BJ (cell line): ENCODE measurements at regions not wholly inside any gene's neighbourhood (a gene's known extent, or its start where the extent isn't known, plus 50 kb on each side); places are given as distances from the start of the nearest gene placed in this dataset.

ENCODE experiments used
- CTCF ChIA-PET: fragments of 350-600 bp; formaldehyde crosslinking; extraction: SDS; loops from one replicate; lab custom pipeline; 2021; ENCODE audit warnings: antibody characterized with exemption, inconsistent platforms; lab: Yijun Ruan, JAX
- POLR2A ChIA-PET: fragments of 300-600 bp; sonication (Branson Sonifier 250); formaldehyde crosslinking; extraction: SDS; loops from one replicate; lab custom pipeline; 2021; ENCODE audit warnings: antibody characterized with exemption; lab: Charles Lee
- DNase-seq: peaks from one replicate; pipeline ENCODE4 v3.0.0-alpha.2; 2011; ENCODE audit warnings: low read depth
- H3K27me3 ChIP-seq: 2 replicates; pipeline ENCODE4 v1.6.0; 2011; ENCODE audit warnings: low read length; ENCODE audit not compliant: control insufficient read depth, insufficient read depth
- H3K36me3 ChIP-seq: 2 replicates; pipeline ENCODE4 v1.5.1; 2011; ENCODE audit warnings: low read length; ENCODE audit not compliant: control insufficient read depth, insufficient read depth
- H3K4me3 ChIP-seq: 2 replicates; pipeline ENCODE4 v1.5.1; 2011; ENCODE audit warnings: low read depth, mild to moderate bottlenecking, control low read depth, low read length
- TF ChIP-seq, protein P1 (sequence below): IDR thresholded peaks from 2 replicates; pipeline ENCODE4 v1.5.1; 2011; ENCODE audit warnings: low read depth, mild to moderate bottlenecking, control low read depth, inconsistent platforms, low read length, moderate library complexity; ENCODE audit not compliant: insufficient read depth

DNA sequence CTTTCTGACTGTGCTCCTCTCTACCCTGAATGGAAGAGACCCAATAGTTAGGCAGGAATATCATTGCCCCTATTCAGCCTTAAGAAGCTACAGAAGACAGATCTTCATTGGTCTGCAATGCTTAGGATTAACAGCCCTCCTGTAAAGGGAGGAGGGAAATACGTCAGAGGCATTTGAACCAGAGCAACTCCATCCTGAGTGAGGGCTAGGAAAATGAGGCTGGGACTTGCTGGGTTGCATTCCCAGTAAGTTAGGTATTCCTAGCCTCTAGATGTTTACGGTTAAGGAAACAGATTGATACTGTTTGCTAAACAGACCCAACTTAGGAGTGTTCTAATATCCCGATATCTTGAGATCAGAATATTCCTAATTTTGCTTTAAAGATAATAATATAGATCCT is 63.5 kb downstream of the PCDH18 start:
- Histone ChIP-seq H3K27me3 (no peaks in the 10 kb centered on the region), H3K36me3 (no peaks in the 10 kb centered on the region), H3K4me3 (no peak overlapping the region)
- TF ChIP-seq, protein P1, sequence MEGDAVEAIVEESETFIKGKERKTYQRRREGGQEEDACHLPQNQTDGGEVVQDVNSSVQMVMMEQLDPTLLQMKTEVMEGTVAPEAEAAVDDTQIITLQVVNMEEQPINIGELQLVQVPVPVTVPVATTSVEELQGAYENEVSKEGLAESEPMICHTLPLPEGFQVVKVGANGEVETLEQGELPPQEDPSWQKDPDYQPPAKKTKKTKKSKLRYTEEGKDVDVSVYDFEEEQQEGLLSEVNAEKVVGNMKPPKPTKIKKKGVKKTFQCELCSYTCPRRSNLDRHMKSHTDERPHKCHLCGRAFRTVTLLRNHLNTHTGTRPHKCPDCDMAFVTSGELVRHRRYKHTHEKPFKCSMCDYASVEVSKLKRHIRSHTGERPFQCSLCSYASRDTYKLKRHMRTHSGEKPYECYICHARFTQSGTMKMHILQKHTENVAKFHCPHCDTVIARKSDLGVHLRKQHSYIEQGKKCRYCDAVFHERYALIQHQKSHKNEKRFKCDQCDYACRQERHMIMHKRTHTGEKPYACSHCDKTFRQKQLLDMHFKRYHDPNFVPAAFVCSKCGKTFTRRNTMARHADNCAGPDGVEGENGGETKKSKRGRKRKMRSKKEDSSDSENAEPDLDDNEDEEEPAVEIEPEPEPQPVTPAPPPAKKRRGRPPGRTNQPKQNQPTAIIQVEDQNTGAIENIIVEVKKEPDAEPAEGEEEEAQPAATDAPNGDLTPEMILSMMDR: no peak
- ChIA-PET CTCF (no interaction called here), POLR2A (no interaction called here)
- no peak for DNase-seq

DNA sequence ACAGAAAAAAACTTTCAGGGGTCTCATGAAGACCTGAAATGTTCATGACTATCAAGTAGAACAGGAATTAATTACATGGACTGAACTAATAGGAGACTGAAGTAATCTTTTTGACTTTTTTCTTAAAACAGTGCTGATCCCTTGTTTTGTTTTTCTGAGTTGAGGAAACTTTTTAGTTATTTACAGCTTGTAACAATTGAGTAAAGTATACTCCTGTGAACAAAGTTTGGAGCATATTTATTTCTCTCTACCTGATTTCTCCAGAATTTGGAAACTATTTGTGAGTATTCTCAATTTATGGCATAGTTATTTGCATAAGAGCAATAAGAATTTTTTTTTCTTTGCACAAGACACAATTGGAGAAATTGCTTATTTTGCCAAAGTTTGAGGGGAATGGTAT is 64.8 kb downstream of the PCDH18 start:
- H3K4me3 ChIP-seq: no peak overlapping the region
- POLR2A ChIA-PET: no interaction called here
- TF ChIP-seq, protein P1: no peak
- H3K27me3 ChIP-seq: no peaks in the 10 kb centered on the region
- no peaks in the 10 kb centered on the region for H3K36me3 ChIP-seq
- CTCF ChIA-PET: no interaction called here
- DNase-seq: no peak

DNA sequence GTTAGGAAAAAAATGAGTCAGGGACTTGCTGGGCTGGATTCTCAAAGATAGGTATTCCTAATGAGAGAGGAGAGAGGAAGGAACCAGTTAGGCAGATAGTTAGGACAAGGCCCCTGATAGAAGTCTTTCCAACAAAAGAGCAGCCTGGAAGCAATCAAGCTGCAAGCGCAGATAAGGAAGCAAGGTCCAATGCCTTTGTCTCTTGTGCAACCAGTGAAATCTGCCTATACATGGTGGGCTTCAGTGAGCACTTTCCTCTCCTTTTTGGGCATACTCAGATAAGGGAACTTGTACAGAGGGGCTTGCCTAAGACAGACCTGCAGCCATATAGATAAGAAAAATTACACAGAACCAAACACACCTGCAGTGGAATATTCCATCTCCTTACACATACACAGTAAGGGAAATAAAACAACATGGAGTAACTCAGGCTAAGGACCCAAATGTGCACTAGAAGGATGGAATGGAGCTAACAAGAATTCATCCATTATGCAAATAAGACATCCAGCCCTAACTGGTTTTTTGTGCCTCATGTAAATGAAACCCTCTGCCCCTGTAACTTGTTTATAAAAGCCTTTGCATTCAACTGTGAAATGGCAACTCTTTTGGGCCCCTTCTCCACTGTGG is 68.8 kb downstream of the PCDH18 start:
- TF ChIP-seq, protein P1: no peak
- Histone ChIP-seq H3K4me3 (no peak overlapping the region), H3K27me3 (no peaks in the 10 kb centered on the region), H3K36me3 (no peaks in the 10 kb centered on the region)
- DNase-seq: no peak
- CTCF ChIA-PET: no interaction called here
- POLR2A ChIA-PET: no interaction called here

DNA sequence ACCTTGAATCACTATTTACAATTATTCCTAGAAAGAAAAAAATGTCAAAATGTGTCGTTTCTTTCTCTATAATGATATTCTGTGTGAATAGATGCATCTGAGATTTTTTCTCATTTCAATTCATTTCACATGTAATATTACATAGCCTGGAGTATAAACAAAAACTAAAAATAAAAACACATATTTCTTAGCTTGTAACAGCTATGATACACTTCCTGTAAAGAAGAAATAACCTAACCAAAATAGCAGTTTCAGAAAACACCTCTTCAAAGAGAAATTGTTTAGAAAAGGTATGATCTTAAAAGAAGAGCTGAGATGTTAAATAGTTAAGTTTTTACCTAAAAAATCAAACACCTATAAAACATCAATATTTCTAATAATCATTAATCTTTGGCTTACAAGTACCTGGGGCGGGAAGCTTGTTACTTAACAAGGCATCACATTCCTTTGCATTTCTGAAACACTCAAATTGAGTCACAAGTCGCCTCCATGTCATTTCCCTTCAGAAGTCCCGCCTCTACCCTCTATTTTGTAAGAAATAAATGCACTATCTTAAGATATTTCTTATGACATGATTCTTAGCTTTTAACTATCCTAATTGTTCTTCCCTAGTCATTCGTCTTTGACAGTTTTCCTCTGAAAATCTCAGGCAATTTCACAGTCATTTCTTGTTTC is 76.5 kb downstream of the PCDH18 start:
- POLR2A ChIA-PET: no interaction called here
- CTCF ChIA-PET: no interaction called here
- H3K27me3 ChIP-seq: no peaks in the 10 kb centered on the region
- H3K36me3 ChIP-seq: no peaks in the 10 kb centered on the region
- TF ChIP-seq, protein P1: no peak
- no peak overlapping the region for H3K4me3 ChIP-seq
- no peak for DNase-seq

DNA sequence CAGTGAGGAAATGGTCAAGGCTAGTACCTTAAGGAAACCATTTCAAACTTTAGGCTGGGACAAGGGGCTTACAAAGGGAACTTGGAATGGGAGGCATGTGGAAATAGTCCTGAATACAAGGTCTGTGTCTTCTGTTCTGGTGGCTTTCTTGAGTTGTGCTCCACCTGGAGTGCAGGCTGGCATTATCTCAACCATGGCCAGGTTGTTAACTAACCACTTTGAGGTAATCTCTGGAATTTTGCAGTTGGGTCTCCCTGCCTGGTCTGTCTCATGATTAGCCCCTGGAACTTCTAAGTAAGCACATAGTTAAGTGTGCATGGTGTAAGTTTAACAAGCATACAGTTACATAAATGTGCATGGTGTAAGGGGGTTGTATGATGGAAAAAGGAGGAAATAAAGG is 77.5 kb downstream of the PCDH18 start:
- TF ChIP-seq, protein P1: no peak
- Histone ChIP-seq H3K4me3 (no peak overlapping the region), H3K36me3 (no peaks in the 10 kb centered on the region), H3K27me3 (no peaks in the 10 kb centered on the region)
- no peak for DNase-seq
- ChIA-PET POLR2A (no interaction called here), CTCF (no interaction called here)
